ENCODE measurements at regions not wholly inside any gene's neighbourhood (a gene's known extent, or its start where the extent isn't known, plus 50 kb on each side); places are given as distances from the start of the nearest gene placed in this dataset.

DNA sequence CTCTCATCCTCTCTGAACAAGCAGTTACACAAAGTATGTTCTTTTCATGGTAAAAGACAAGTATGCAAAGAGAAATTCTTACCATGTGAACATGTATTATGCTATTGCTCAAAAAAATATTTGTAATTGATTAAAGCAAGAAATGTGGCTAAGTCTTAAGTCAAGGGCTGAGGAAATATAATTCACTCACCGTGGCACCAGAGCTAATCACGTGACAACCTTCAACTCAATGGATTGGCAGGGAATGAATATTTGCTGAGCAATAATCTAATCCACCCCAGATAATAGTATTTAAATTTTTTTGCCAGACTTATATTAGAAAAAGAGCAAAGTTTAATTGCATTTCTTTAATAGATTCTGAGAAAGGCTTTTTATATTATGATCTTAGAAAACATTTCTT is 310.2 kb downstream of the HS3ST1 start:
- TF ChIP-seq JUN (IDR thresholded peaks at IDR 0.05) = no peak
- TF ChIP-seq, protein P1, sequence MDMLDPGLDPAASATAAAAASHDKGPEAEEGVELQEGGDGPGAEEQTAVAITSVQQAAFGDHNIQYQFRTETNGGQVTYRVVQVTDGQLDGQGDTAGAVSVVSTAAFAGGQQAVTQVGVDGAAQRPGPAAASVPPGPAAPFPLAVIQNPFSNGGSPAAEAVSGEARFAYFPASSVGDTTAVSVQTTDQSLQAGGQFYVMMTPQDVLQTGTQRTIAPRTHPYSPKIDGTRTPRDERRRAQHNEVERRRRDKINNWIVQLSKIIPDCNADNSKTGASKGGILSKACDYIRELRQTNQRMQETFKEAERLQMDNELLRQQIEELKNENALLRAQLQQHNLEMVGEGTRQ (IDR thresholded peaks at IDR 0.05) = no peak
- TF ChIP-seq, protein P2, sequence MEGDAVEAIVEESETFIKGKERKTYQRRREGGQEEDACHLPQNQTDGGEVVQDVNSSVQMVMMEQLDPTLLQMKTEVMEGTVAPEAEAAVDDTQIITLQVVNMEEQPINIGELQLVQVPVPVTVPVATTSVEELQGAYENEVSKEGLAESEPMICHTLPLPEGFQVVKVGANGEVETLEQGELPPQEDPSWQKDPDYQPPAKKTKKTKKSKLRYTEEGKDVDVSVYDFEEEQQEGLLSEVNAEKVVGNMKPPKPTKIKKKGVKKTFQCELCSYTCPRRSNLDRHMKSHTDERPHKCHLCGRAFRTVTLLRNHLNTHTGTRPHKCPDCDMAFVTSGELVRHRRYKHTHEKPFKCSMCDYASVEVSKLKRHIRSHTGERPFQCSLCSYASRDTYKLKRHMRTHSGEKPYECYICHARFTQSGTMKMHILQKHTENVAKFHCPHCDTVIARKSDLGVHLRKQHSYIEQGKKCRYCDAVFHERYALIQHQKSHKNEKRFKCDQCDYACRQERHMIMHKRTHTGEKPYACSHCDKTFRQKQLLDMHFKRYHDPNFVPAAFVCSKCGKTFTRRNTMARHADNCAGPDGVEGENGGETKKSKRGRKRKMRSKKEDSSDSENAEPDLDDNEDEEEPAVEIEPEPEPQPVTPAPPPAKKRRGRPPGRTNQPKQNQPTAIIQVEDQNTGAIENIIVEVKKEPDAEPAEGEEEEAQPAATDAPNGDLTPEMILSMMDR (IDR thresholded peaks at IDR 0.05) = no peak
- TF ChIP-seq RAD21 (conservative IDR thresholded peaks at IDR 0.05 in 1 of 2, IDR thresholded peaks at IDR 0.05 in 1 of 2) = no peak
- TF ChIP-seq PHF8 (IDR thresholded peaks at IDR 0.05; ENCODE audit: borderline replicate concordance, low read depth) = no peak
- TF ChIP-seq CHD2 (IDR thresholded peaks at IDR 0.05; ENCODE audit: low read length, partially characterized antibody) = no peak
- TF ChIP-seq CEBPB (IDR thresholded peaks at IDR 0.05) = no peak
- TF ChIP-seq, protein P3, sequence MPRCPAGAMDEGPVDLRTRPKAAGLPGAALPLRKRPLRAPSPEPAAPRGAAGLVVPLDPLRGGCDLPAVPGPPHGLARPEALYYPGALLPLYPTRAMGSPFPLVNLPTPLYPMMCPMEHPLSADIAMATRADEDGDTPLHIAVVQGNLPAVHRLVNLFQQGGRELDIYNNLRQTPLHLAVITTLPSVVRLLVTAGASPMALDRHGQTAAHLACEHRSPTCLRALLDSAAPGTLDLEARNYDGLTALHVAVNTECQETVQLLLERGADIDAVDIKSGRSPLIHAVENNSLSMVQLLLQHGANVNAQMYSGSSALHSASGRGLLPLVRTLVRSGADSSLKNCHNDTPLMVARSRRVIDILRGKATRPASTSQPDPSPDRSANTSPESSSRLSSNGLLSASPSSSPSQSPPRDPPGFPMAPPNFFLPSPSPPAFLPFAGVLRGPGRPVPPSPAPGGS (IDR thresholded peaks at IDR 0.05) = no peak
- TF ChIP-seq RFX5 (IDR thresholded peaks at IDR 0.05) = no peak
- TF ChIP-seq, protein P4, sequence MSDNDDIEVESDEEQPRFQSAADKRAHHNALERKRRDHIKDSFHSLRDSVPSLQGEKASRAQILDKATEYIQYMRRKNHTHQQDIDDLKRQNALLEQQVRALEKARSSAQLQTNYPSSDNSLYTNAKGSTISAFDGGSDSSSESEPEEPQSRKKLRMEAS (IDR thresholded peaks at IDR 0.05) = no peak
- TF ChIP-seq BHLHE40 (IDR thresholded peaks at IDR 0.05; ENCODE audit: low read depth, low read length) = no peak
- TF ChIP-seq ZFP36 (IDR thresholded peaks at IDR 0.05; ENCODE audit: borderline replicate concordance, partially characterized antibody) = no peak
- TF ChIP-seq EP300 (IDR thresholded peaks at IDR 0.05) = no peak

Data from A549 (cell line).